ENCODE measurements at regions not wholly inside any gene's neighbourhood (a gene's known extent, or its start where the extent isn't known, plus 50 kb on each side); places are given as distances from the start of the nearest gene placed in this dataset.

GRCh38 chr2:114346658-114347057 is 95.8 kb upstream of the DPP10 start:
- TF ChIP-seq, protein P1, sequence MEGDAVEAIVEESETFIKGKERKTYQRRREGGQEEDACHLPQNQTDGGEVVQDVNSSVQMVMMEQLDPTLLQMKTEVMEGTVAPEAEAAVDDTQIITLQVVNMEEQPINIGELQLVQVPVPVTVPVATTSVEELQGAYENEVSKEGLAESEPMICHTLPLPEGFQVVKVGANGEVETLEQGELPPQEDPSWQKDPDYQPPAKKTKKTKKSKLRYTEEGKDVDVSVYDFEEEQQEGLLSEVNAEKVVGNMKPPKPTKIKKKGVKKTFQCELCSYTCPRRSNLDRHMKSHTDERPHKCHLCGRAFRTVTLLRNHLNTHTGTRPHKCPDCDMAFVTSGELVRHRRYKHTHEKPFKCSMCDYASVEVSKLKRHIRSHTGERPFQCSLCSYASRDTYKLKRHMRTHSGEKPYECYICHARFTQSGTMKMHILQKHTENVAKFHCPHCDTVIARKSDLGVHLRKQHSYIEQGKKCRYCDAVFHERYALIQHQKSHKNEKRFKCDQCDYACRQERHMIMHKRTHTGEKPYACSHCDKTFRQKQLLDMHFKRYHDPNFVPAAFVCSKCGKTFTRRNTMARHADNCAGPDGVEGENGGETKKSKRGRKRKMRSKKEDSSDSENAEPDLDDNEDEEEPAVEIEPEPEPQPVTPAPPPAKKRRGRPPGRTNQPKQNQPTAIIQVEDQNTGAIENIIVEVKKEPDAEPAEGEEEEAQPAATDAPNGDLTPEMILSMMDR (IDR thresholded peaks at IDR 0.05 in 4 of 5, conservative IDR thresholded peaks at IDR 0.05 in 1 of 5): no peak
- TF ChIP-seq POLR2A (IDR thresholded peaks at IDR 0.05): no peak

All from gastrocnemius medialis (tissue), 4 donors.